AG04450 (cell line): ENCODE measurements at regions not wholly inside any gene's neighbourhood (a gene's known extent, or its start where the extent isn't known, plus 50 kb on each side); places are given as distances from the start of the nearest gene placed in this dataset.

Experiments used
- CTCF ChIA-PET: fragments of 300-600, 350-600 bp; formaldehyde crosslinking; extraction: SDS; loops from one replicate; lab custom pipeline; 2022; ENCODE audit warnings: antibody characterized with exemption, inconsistent platforms; lab: Charles Lee
- POLR2A ChIA-PET: fragments of 350-600 bp; formaldehyde crosslinking; extraction: SDS; loops from one replicate; lab custom pipeline; 2021; ENCODE audit warnings: antibody characterized with exemption, inconsistent platforms; lab: Yijun Ruan, JAX
- DNase-seq: peaks from one replicate; pipeline ENCODE4 v3.0.0-alpha.2; 2011; ENCODE audit warnings: low read depth, low spot score
- H3K27ac ChIP-seq: one replicate; pipeline ENCODE4 v1.5.1; 2012; ENCODE audit warnings: low read depth, low read length, control low read depth
- H3K27me3 ChIP-seq: one replicate; pipeline ENCODE4 v1.6.0; 2012; ENCODE audit warnings: low read length; ENCODE audit not compliant: control insufficient read depth, insufficient read depth
- H3K4me3 ChIP-seq: 2 replicates; pipeline ENCODE4 v1.5.1; 2011; ENCODE audit warnings: mild to moderate bottlenecking, low read depth, low read length, control low read depth
- H3K9me3 ChIP-seq: 2 replicates; pipeline ENCODE4 v1.5.1; 2012; ENCODE audit warnings: low read length; ENCODE audit not compliant: control insufficient read depth, insufficient read depth
- CTCF ChIP-seq: IDR thresholded peaks from 2 replicates; pipeline ENCODE4 v1.5.1; 2011; ENCODE audit warnings: low read depth, low read length, control low read depth, inconsistent platforms

GRCh38 chr6:117818449-117818848 lies 88.6 kb upstream of the SLC35F1 start:
- Histone ChIP-seq H3K4me3 (no peak overlapping the region), H3K27me3 (no peaks in the 10 kb centered on the region), H3K27ac (no peak overlapping the region), H3K9me3 (no peaks in the 10 kb centered on the region)
- no peak for DNase-seq
- ChIA-PET POLR2A (no interaction called here), CTCF (no interaction called here)
- TF ChIP-seq CTCF = no peak

- Histone ChIP-seq H3K27ac (no peak overlapping the region), H3K4me3 (peak overlapping the region; percentile 54), H3K9me3 (no peaks in the 10 kb centered on the region), H3K27me3 (no peaks in the 10 kb centered on the region)
- DNase-seq = no peak
- POLR2A ChIA-PET = no interaction called here
- CTCF ChIA-PET = interaction anchor here (0.6 to 2.8 kb wide), 17 partner anchors 31 to 857 kb away, joined by 3 to 8 read pairs (median 3); no protein-coding TSS in a partner anchor
- TF ChIP-seq CTCF = peak; percentile 59
Measured at GRCh38 chr6:117829594-117830319, 77.3 kb upstream of the SLC35F1 start.

GRCh38 chr6:117837261-117837660 lies 69.8 kb upstream of the SLC35F1 start:
- ChIA-PET CTCF (interaction anchor here (0.5 to 0.7 kb wide), 2 partner anchors 44 to 439 kb away, joined by 3 to 7 read pairs; no protein-coding TSS in a partner anchor), POLR2A (no interaction called here)
- H3K4me3 ChIP-seq = no peak overlapping the region
- H3K27me3 ChIP-seq = no peaks in the 10 kb centered on the region
- no peaks in the 10 kb centered on the region for H3K9me3 ChIP-seq
- TF ChIP-seq CTCF = no peak
- H3K27ac ChIP-seq = no peak overlapping the region
- no peak for DNase-seq

- H3K9me3 ChIP-seq = no peaks in the 10 kb centered on the region
- POLR2A ChIA-PET = no interaction called here
- peak; percentile 48 for TF ChIP-seq CTCF
- no peak overlapping the region for H3K27ac ChIP-seq
- CTCF ChIA-PET = interaction anchor here (0.6 to 1.2 kb wide), 4 partner anchors 446 to 1270 kb away, joined by 3 to 5 read pairs (median 3); no protein-coding TSS in a partner anchor
- no peak for DNase-seq
- H3K27me3 ChIP-seq = no peaks in the 10 kb centered on the region
- H3K4me3 ChIP-seq = no peak overlapping the region
Measured at GRCh38 chr6:117840541-117840983, 66.5 kb upstream of the SLC35F1 start.

GRCh38 chr6:117847912-117848311 lies 59.2 kb upstream of the SLC35F1 start:
- DNase-seq = no peak
- TF ChIP-seq CTCF = no peak
- Histone ChIP-seq H3K27ac (no peak overlapping the region), H3K27me3 (no peaks in the 10 kb centered on the region), H3K4me3 (no peak overlapping the region), H3K9me3 (no peaks in the 10 kb centered on the region)
- ChIA-PET POLR2A (no interaction called here), CTCF (interaction anchor here (1.2 kb wide), 1 partner anchor 8 kb away, joined by 3 read pairs; no protein-coding TSS in a partner anchor)
